ENCODE measurements at regions not wholly inside any gene's neighbourhood (a gene's known extent, or its start where the extent isn't known, plus 50 kb on each side); places are given as distances from the start of the nearest gene placed in this dataset.

DNA sequence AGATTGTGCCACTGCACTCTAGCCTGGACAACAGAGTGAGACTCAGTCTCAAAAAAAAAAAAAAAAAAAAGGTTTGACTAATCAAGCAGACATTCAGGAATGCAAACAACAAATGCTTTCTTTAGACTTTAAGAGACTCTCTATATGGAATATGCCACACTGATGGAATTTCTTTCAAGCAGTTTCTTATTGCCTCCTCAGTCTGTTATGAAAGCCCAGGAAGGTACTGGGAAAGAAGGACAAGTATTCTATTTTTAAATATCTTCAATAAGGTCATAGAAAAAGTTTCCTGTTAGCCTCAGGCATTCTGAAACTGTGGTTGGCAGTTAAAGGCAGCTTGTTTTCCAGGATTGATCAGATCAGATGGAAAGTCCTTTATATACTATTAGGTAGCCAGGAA, 241.6 kb downstream of the PIK3C3 start:
- TF ChIP-seq, protein P1, sequence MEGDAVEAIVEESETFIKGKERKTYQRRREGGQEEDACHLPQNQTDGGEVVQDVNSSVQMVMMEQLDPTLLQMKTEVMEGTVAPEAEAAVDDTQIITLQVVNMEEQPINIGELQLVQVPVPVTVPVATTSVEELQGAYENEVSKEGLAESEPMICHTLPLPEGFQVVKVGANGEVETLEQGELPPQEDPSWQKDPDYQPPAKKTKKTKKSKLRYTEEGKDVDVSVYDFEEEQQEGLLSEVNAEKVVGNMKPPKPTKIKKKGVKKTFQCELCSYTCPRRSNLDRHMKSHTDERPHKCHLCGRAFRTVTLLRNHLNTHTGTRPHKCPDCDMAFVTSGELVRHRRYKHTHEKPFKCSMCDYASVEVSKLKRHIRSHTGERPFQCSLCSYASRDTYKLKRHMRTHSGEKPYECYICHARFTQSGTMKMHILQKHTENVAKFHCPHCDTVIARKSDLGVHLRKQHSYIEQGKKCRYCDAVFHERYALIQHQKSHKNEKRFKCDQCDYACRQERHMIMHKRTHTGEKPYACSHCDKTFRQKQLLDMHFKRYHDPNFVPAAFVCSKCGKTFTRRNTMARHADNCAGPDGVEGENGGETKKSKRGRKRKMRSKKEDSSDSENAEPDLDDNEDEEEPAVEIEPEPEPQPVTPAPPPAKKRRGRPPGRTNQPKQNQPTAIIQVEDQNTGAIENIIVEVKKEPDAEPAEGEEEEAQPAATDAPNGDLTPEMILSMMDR (conservative IDR thresholded peaks at IDR 0.05; ENCODE audit: low read length): no peak
- TF ChIP-seq EZH2phosphoT487 (IDR thresholded peaks at IDR 0.05; ENCODE audit: borderline replicate concordance, low read depth, low read length): no peak
